ENCODE measurements at regions not wholly inside any gene's neighbourhood (a gene's known extent, or its start where the extent isn't known, plus 50 kb on each side); places are given as distances from the start of the nearest gene placed in this dataset.

- TF ChIP-seq CTCF (IDR thresholded peaks at IDR 0.05; ENCODE audit: low read length), result no peak
- TF ChIP-seq EZH2 (optimal IDR thresholded peaks at IDR 0.05; ENCODE audit: low read depth, low read length), result no peak
- no peak for TF ChIP-seq EZH2phosphoT487 (IDR thresholded peaks at IDR 0.05; ENCODE audit: low read length)
- H3K27me3 ChIP-seq (replicated peaks; ENCODE audit: insufficient read depth, low read length), result no peaks in the 10 kb centered on the region
- H3K79me2 ChIP-seq (ENCODE audit: low read length), result no peaks in the 10 kb centered on the region
- H3K4me2 ChIP-seq (ENCODE audit: low read depth, low read length), result no peak overlapping the region
- no peak for DNase-seq
- no peaks in the 10 kb centered on the region for H3K9me3 ChIP-seq (replicated peaks; ENCODE audit: insufficient read depth, low read length)
- no peak overlapping the region for H3K27ac ChIP-seq (ENCODE audit: low read length)
- no peak overlapping the region for H2AFZ ChIP-seq (ENCODE audit: low read length)
- H3K9me2 ChIP-seq (replicated peaks; ENCODE audit: insufficient read depth, low read length), result no peaks in the 10 kb centered on the region
- no peaks in the 10 kb centered on the region for H3K4me1 ChIP-seq (ENCODE audit: low read length)
- no peak overlapping the region for H3K9ac ChIP-seq (ENCODE audit: low read length)
- H3K4me3 ChIP-seq (ENCODE audit: low read length), result no peak overlapping the region
- no peaks in the 10 kb centered on the region for H3F3A ChIP-seq (ENCODE audit: insufficient read depth, low read length)
- no peaks in the 10 kb centered on the region for H3K36me3 ChIP-seq (replicated peaks; ENCODE audit: insufficient read depth, low read length)
- H4K20me1 ChIP-seq (ENCODE audit: insufficient read depth, low read length), result no peaks in the 10 kb centered on the region
These were observed 110.7 kb upstream of the FZD8 start for GRCh38 chr10:35752469-35753461.

- no peaks in the 10 kb centered on the region for H3K4me1 ChIP-seq (ENCODE audit: low read length)
- H2AFZ ChIP-seq (ENCODE audit: low read length), result no peak overlapping the region
- H3K27ac ChIP-seq (ENCODE audit: low read length), result no peak overlapping the region
- H3K4me3 ChIP-seq (ENCODE audit: low read length), result no peak overlapping the region
- H3K4me2 ChIP-seq (ENCODE audit: low read depth, low read length), result no peak overlapping the region
- TF ChIP-seq EZH2 (optimal IDR thresholded peaks at IDR 0.05; ENCODE audit: low read depth, low read length), result no peak
- TF ChIP-seq EZH2phosphoT487 (IDR thresholded peaks at IDR 0.05; ENCODE audit: low read length), result no peak
- TF ChIP-seq CTCF (IDR thresholded peaks at IDR 0.05; ENCODE audit: low read length), result no peak
- no peak overlapping the region for H3K9ac ChIP-seq (ENCODE audit: low read length)
- H3K27me3 ChIP-seq (replicated peaks; ENCODE audit: insufficient read depth, low read length), result no peaks in the 10 kb centered on the region
- H3F3A ChIP-seq (ENCODE audit: insufficient read depth, low read length), result no peaks in the 10 kb centered on the region
- H3K36me3 ChIP-seq (replicated peaks; ENCODE audit: insufficient read depth, low read length), result no peaks in the 10 kb centered on the region
- H3K9me2 ChIP-seq (replicated peaks; ENCODE audit: insufficient read depth, low read length), result no peaks in the 10 kb centered on the region
- no peaks in the 10 kb centered on the region for H3K79me2 ChIP-seq (ENCODE audit: low read length)
- no peaks in the 10 kb centered on the region for H4K20me1 ChIP-seq (ENCODE audit: insufficient read depth, low read length)
- H3K9me3 ChIP-seq (replicated peaks; ENCODE audit: insufficient read depth, low read length), result no peaks in the 10 kb centered on the region
- no peak for DNase-seq
These were observed 109.3 kb upstream of the FZD8 start for GRCh38 chr10:35751347-35751746.

- Histone ChIP-seq H4K20me1 (ENCODE audit: insufficient read depth, low read length) (no peaks in the 10 kb centered on the region), H3K9me2 (replicated peaks; ENCODE audit: insufficient read depth, low read length) (no peaks in the 10 kb centered on the region), H3K27me3 (replicated peaks; ENCODE audit: insufficient read depth, low read length) (no peaks in the 10 kb centered on the region), H3K4me3 (ENCODE audit: low read length) (no peak overlapping the region), H3F3A (ENCODE audit: insufficient read depth, low read length) (no peaks in the 10 kb centered on the region), H3K4me1 (ENCODE audit: low read length) (no peaks in the 10 kb centered on the region), H3K79me2 (ENCODE audit: low read length) (no peaks in the 10 kb centered on the region), H3K4me2 (ENCODE audit: low read depth, low read length) (no peak overlapping the region), H3K9ac (ENCODE audit: low read length) (no peak overlapping the region), H3K9me3 (replicated peaks; ENCODE audit: insufficient read depth, low read length) (no peaks in the 10 kb centered on the region), H3K36me3 (replicated peaks; ENCODE audit: insufficient read depth, low read length) (no peaks in the 10 kb centered on the region), H3K27ac (ENCODE audit: low read length) (no peak overlapping the region), H2AFZ (ENCODE audit: low read length) (no peak overlapping the region)
- TF ChIP-seq EZH2phosphoT487 (IDR thresholded peaks at IDR 0.05; ENCODE audit: low read length), result no peak
- TF ChIP-seq EZH2 (optimal IDR thresholded peaks at IDR 0.05; ENCODE audit: low read depth, low read length), result no peak
- TF ChIP-seq CTCF (IDR thresholded peaks at IDR 0.05; ENCODE audit: low read length), result no peak
- DNase-seq, result no peak
These were observed 107.1 kb upstream of the FZD8 start for GRCh38 chr10:35749230-35749629.

Data from MM.1S (cell line).